ENCODE measurements at regions not wholly inside any gene's neighbourhood (a gene's known extent, or its start where the extent isn't known, plus 50 kb on each side); places are given as distances from the start of the nearest gene placed in this dataset.

DNA sequence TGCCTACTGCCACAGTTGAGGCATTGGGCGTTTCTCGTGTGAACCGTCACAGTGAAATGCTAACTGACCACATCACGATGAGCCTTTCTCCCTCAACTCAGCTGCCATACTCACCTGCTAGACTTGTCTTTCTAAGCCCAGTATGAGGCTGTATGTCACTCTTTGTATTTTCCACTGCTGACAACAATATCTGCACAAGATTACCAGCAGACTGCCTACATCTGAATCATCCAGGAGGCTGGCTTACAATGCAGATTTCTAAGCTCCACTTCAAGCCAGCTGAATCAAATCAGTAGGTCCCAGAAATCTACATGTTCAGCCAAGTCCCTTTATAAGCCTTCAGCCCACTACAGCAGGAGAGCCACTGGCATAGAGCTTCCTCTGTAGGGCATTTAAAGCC is 355.0 kb upstream of the DUSP10 start:
- DNase-seq, result no peak

DNA sequence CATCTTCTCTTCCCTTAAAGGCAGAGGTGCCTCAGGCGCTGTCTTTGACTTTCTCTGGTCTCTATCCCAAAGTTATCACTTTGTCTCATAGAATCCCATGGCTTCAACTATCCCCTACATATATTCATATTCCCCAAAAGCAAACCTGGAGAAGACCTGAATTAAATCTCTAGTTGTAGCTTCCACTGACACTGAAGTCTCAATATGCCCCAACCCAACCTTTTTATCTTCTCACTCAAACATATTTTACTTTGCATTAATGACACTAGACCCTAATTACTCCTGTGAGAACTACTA is 354.5 kb upstream of the DUSP10 start:
- DNase-seq, result no peak

DNA sequence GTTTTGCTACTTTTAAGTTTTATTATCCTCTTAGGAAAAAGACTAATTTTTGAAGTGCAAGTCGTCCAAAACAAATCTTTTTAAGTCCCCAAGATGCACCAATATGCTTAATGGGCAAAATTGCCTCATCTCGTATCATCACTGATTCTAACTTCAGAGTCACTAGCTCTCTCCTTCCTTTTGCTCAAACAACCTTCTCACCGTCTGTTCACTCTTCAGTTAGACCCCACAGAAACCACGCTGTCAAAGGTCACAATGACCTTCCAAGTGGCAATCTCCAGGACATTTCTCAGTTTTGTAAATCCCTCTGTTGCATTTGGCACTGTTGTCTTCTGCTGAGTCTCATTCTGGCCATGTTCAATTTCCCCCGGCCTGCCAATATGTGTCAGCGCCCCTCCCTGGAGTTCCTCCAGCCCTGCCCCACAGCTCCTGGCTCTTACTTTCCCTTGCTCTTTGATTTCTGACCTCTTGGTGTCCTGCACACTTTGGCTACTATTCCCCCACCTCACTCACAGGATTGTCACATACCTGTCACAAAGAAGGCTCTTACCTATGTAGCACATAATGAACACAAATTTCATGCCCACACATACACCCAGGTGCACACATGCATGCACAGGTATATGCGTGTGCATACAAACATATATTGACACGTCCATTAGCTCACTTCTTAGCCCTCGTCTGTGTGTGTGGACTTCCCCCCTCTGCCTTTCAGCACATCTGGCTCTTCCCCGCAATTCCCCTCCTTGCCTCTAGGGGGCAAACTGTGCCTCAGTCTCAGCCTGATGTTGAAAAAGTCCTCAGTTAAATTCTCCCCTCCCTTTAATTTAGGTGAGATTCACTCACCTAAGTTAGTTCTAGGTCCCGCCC is 354.0 kb upstream of the DUSP10 start:
- peak; percentile 71 for DNase-seq

DNA sequence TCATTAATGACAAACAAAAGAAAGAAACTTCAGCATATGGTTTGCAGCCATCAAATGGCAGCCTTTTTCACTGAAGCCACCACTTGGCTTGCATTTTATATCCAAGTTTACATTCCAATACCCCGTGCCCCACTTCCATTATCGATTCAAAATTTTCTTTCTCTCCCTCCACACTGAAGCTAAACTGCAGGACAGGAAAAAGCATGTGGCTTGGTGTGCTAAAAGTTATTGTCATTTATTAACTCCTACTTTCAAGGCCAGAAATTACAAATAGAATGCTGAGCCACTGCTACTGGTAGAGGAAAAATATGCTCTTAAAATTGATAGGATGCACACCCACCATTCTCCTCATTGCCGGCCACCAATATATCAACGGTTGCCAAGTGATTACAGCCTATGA is 351.6 kb upstream of the DUSP10 start:
- DNase-seq, result no peak

DNA sequence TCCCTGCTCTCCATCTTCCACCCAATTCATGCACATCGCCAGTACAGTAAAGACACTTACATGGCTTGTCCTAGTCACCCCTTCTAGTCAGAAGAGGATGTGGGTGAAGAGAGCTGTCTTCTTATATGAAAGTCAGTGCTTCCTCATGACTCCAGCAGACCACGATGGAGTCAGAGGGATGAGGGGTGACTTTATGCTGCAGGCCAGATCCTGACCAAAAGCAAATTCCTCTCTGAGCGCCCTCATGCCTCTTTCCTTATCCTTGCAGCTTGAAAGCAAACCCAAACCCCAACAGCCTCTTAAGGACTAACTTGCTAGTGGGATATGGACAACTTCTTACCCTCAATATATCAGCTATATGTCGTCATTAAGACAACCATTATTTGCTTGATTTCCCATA is 348.2 kb upstream of the DUSP10 start:
- no peak for DNase-seq

DNA sequence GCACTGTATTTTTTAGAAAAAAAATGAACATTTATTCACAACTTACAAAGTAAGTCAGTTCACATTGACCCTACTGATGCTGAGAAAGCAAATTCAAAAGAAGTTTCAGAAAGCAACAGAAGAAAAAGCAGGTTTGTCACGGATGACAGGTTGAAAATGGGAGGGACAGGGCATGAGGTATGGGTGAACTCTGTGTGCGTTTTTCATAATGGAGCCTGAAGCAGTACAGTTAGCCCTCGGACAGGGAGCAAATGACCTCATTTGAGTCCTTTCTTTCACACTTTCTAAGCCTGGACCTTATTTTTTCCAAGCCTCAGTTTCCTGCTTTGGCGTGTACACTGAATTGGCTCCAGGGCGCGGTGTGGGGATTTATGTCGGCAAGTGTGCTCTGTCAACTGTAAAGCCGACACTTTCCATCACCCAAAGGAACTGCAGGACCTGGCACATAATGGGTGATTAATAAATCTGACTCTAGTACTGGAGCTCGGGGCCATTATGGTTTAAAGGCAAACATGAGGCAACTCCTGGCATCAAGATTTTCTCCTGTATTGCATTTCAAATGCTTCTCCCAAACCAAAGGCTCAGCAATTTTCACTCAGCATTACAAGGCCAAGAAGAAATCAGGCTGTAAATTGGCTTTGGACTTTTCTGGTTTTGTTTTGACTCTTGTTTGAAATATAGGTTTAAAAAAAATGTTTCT is 345.5 kb upstream of the DUSP10 start:
- no peak for DNase-seq

DNA sequence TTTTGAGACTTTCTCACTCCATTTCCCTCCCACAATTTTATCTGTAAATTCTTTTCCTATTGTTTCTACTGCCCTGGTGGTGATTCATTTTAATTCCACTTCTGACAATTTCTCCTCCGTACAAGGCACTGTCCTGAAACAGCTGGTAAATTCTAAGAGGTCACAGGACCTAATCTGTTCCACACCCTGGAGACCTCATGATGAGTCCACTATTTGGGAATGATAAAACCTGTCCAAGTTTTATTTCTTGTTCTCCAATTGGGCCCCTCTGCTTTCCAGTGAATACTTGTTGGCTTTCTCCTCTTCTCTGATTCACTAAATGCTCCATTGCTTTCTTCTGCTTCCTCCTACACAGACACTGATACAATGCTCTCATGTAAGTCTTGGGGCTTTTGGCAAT is 343.1 kb upstream of the DUSP10 start:
- DNase-seq, result no peak

DNA sequence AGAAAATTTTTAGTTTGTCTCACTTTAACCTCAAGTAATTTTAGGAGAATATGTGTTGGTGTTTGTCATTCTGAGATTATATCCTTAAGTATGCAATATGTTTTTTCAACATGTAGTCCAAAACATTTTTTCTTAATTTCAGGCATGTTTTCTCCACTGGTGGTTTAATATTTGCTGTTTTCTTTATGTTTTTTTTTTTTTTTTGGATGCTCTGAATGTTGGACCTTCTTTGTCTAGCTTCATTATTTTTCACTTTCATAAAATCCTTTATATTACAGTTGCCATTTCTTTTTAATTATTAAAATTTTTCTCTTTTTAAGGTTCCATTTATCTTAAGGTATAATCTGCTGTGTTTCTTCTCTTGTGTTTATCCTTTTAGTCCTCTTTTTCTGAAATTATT is 342.2 kb upstream of the DUSP10 start:
- DNase-seq, result no peak

DNA sequence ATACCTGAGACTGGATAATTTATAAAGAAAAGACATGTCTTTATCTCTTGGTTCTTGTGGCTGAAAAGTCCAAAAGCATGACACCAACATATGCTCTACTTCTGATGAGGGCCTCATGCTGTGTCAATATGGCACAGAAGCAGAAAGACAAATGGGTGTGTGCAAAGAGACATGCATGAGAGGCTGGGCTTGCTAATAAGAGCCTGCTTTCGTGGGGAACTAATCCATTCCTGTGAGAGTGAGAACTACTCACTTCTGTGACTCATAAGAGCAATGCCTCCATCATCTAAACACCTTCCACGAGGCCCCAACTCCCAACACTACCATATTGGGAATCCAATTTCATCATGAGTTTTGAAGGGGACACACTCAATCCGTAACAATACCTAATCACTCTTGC is 340.0 kb upstream of the DUSP10 start:
- DNase-seq, result no peak

DNA sequence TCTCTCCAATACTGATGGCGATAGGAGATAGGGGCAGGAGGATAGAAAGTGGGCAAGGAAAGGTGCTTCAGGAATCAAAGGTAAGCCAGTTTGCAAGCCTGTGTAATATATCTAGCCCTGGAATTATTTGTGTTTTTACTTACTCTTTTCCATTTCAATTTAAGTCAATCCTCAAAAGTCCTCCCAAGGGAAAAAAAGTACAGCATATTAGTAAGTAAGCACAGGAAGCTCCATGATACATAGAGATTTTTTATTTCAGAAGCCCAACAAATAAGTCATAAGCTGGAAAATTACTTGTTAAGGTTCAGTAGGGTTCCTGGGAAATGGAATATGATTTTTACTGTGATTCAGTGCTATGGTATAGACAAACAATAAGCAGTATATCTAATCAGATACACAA is 337.7 kb upstream of the DUSP10 start:
- no peak for DNase-seq

DNA sequence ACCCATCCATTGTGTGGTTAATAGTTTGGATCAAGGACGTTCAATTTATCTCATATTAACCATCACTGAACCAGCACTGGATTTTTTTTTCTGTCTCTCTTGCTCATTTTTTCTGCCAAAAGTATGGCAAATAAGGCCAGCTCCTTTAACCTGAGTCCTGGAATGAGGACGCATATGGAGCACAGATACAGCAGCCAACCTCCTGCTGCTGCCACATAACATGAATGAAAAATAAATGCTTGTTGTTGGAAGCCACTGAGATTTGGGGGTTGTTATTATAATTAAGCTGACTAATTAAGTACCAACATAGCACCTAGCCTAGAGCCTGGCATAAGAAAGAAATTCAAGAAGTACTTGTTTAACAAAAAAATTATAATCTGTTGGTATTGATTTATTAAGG is 335.3 kb upstream of the DUSP10 start:
- DNase-seq, result no peak

DNA sequence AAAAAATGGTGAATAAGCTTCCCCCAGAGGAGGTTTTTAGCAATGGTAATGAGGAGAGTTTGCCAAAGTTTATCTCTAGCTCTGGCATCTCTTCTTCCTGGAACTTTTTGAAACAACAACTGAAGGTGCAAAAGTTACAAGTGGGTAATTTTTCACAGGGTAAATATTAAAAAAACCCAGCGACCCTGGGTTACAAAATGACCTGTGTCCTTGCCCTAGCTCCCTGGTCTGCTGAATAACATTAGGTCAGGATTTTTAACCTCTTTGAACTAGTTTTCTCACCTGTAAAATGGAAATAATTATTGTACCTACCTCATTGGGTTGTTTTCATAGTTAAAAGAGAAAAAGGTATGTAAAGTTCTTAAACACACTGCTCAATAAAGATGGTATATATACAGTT is 332.4 kb upstream of the DUSP10 start:
- DNase-seq, result no peak

DNA sequence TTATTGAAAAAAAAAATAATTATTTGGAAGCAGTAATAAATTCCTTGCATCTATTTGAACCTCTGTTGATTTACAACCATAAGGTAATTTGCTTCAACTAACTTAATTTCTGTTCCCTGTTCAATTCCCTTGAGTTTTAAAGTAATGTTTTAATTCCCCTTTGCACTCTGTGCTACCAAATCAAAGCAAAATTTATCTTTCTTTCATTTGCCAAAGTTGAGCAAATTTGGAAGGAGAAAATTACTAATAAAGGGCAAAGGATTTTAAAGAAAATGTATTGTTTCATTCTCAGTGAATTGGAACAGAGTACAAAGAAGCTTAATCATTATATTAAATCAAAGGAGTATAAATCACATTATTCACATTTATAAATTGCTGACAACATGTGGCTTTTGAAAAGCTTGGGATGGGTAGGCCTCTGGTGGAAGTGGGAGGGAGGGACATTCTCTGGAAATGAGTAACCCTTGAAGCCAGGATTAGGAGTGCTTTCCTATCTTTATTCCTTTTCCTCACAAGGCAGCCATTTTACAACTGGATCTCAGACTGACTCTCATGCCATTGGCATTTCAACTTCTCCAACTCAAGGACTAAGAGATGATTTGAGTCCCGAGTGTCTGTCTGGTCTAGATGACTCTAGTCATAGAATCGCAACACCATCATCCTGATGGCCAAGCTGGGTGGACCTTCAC is 331.6 kb upstream of the DUSP10 start:
- DNase-seq, result no peak

DNA sequence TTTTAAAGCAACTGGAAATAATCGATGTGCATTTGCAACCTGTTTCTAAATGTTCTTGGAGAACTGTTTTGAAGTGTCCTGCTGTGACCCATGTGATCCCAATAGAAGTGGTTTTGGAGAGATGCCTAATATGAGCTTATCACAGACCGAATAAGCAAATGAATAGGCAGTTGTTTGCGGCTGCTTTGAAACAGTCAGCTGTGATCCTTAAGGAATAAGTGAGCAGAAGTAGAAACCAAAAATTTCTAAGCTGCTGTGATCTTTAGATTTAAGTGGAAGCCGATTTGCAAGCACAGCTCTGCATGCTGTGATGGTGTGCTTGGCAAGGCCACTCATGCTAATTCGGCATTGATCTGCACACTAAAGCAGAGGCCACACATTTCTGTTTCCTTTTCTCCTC is 329.5 kb upstream of the DUSP10 start:
- DNase-seq, result no peak

DNA sequence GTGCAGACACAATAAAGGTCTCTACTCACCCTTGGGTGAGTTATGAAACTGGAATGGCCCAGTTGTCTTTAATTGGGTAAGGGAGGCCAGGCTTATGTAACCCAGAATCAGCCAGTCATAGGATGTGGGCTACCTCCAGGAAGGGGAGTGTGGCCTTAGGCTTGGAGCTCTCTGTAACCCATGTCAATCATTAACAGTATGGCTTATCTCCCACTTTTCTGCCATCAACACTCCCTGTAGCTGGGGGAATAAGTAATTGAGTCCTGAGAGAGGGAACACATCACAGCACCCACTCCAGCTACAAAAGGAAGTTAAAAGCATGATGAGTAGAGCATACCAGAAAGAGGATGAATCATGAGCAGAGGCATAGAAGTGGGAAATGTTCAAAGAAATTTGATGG is 327.0 kb upstream of the DUSP10 start:
- DNase-seq, result no peak

DNA sequence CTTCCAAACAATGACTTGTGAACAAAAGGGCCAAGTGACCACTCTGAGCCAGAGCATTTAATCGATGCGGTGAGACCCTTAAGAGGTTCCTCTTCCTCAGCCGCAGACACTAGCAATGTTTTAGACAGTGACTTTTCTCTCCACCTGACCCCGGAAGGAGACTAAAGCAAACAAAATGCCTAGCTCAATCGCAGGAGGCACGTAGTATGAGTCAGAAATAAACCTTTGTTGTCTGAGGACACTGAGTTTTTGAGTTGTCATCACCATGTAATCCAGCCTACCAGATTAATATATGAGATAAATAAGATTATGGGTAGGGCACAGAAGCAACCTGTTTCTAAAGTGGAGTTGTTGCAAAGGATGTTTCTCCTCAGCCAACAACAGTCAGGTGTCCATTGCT is 326.2 kb upstream of the DUSP10 start:
- no peak for DNase-seq

DNA sequence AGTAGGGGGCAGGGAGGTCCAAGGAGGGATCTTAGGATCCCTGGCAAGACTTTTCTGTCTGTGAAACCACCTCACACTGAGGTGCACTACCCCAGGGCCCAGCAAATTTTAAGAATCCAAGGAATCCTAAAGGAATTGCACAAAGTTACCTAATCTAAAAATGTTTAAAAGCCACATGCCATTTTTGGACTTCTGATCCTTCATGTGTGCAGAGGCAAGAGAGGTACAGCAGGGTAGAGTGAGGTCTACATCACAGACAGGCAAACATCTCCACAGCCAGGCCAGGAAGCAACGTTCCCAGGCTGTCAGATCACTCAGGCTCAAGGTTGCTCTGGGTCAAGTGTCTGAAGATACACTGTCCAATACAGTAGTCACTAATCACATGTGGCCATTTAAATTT is 324.6 kb upstream of the DUSP10 start:
- no peak for DNase-seq

DNA sequence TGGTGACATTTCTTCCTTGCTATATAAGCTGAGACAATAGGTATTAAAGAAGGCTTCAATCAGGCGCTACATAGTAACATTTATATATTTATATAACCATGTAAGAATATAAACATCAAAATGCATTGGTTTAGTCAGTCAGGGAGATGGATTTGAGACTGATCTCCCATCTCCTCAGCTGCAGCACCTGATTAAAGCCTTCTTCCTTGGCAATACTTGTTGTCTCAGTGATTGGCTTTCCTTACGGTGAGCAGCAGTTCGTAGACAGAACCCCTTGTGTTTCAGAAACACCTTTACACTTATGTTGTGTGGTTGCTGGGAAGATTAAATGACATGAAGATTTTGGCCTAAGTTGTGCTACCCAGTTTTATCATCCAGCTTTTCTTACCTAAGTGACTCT is 323.3 kb upstream of the DUSP10 start:
- DNase-seq, result no peak

DNA sequence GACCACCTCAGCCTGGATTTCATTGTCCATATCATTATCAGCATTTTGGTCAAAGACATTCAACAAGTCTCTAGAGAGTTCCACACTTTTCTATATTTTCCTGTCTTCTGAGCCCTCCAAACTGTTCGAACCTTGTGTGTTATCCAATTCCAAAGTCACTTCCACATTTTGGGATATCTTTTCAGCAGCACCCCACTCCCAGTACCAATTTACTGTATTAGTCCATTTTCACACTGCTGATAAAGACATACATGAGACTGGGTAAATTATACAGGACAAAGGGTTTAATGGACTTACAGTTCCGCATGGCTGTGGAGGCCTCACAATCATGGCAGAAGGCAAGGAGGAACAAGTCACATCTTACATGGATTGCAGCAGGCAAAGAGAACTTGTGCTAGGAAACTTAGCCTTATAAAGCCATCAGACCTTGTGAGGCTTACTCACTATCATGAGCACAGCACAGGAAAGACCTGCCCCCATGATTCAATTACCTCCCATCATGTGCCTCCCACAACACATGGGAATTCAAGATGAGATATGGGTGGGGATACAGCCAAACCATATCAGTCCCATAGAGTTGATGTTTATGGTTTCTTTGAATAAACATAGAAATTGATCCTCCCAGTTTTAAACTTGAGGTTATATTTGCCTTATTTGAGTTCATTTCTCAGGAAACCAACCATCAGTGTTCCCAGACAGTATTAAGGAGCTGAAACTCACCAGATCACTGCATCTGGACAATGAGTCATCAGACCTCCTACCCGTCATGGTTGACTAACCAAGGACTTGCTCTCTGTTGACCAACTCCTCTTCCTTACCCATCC is 322.7 kb upstream of the DUSP10 start:
- DNase-seq, result no peak

DNA sequence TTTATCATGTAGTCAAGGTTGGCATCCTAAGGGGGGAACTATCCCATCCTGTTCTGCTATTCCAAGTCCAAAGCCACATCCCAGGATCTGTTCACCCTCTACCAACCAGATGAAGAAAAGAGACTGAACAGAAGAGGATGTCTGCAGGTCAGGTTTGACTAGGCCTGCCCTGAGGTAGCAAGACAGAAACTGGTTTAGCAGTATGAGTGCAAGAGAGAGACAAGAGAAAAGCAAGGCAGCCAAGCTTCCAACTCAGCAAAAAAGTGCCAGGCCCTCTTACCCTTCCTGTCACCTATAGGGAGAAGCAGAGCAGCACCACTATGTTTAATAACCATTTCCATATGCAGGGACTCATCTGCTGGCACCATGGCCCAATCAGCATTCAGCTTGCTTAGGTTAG is 320.8 kb upstream of the DUSP10 start:
- DNase-seq, result no peak

DNA sequence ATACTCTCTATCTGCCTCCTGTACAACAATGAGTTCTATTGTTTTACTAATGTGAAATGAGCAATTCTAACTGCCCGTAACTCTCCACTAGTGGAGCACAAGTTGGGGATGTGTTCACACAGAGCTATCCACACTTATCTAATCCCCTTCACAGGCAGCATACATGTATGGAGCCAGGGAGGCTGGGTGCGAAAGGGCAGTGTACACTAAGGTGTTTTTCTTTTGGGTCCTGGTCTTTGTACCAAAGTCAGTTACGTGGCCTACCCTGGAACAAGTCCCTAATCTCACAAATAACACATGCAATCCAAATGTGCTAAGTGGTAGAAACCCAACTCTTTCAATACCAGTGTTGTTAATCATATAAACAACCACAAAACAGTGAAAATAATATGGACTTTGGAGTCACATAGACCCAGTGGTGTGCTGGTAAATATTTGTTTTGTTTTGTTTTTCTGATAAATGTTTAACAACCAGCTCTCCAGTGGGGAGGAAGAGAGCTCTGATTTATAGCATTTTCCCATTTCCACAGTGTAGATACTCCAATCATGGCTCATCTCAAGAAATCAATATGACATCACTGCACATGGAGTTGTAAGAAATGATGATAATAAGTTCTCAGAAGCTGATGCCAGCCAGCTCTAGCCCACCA is 319.9 kb upstream of the DUSP10 start:
- DNase-seq, result no peak

DNA sequence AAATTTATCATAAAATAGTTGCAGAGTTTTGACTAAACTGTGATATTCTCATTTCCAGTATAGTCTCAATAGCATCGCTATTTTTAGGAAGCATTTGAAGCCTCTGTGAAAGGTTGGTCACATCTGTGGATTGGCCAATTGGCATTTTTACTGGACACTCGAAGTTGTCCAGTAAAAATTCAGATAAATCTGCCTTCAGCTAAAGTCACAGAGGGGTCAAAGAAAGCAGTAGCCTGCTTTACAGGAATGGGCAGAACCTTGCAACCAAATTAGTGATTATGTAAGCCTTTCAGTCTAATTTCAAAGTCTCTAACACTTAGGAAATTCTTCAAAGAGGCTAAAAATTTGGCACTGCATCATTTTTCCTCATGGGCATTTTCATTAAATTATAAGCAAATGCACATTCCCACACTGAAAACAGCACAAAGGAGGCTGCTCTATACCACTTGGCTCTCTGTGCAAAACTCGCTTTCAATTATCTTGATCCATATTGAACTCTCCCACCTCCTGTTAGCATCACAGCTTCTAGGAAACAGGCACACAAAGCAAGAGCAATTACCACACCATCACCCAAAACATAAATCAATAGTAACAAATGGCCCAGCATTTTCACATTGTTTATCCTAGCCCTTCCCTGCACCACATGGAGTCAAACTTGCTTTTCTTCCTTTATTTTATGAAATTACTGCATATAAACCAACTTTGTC is 318.5 kb upstream of the DUSP10 start:
- no peak for DNase-seq
